ENCODE measurements at regions not wholly inside any gene's neighbourhood (a gene's known extent, or its start where the extent isn't known, plus 50 kb on each side); places are given as distances from the start of the nearest gene placed in this dataset.

GRCh38 chr18:25587545-25587944, 235.6 kb upstream of the ZNF521 start:
- TF ChIP-seq CTCF (conservative IDR thresholded peaks at IDR 0.05) (no peak), ZFX (IDR thresholded peaks at IDR 0.05) (no peak)
